IMR-90 (cell line): ENCODE measurements at regions not wholly inside any gene's neighbourhood (a gene's known extent, or its start where the extent isn't known, plus 50 kb on each side); places are given as distances from the start of the nearest gene placed in this dataset.
A peak's percentile ranks its signal among the peaks of the same experiment; 100 is the strongest.

ENCODE experiments used
- ATAC-seq: fragments of 200-7000 bp; cut with Tn5 transposase; 2 replicates; pipeline ENCODE4 v1.9.1; 2020; ENCODE audit warnings: low read depth, mild to moderate bottlenecking, moderate library complexity
- BruUV-seq: library from RNA; stranded (reverse); fragments of 400-500 nt; replicated peaks from 2 replicates; lab custom pipeline; 2021; lab: Mats Ljungman, UMichigan
- CTCF ChIA-PET: fragments of 300-600 bp; formaldehyde crosslinking; extraction: SDS; loops from one replicate; lab custom pipeline; 2021; ENCODE audit warnings: antibody characterized with exemption; lab: Yijun Ruan, JAX
- POLR2A ChIA-PET: fragments of 300-600 bp; sonication (Branson Sonifier 250); formaldehyde crosslinking; loops from one replicate; lab custom pipeline; 2022; ENCODE audit warnings: antibody characterized with exemption; ENCODE audit not compliant: unreplicated experiment; lab: Charles Lee
- DNase-seq: peaks from one replicate; pipeline ENCODE4 v3.0.0; 2013
- H2AFZ ChIP-seq: replicated peaks from 2 replicates; pipeline ENCODE3; 2013; ENCODE audit warnings: low read length, mild to moderate bottlenecking; ENCODE audit not compliant: poor library complexity
- H2AK5ac ChIP-seq: 2 replicates; pipeline ENCODE4 v1.6.1; 2013; ENCODE audit warnings: low read depth, low read length, inconsistent platforms
- H2AK9ac ChIP-seq: replicated peaks from 2 replicates; pipeline ENCODE3; 2013; ENCODE audit warnings: mild to moderate bottlenecking, low read depth, low read length, moderate library complexity; ENCODE audit not compliant: poor library complexity
- H2BK120ac ChIP-seq: 2 replicates; pipeline ENCODE4 v1.6.1; 2013; ENCODE audit warnings: low read depth, low read length, inconsistent platforms
- H2BK15ac ChIP-seq: 3 replicates; pipeline ENCODE4 v1.6.1; 2013; ENCODE audit warnings: low read depth, low read length, inconsistent platforms
- H2BK20ac ChIP-seq: 2 replicates; pipeline ENCODE4 v1.6.1; 2013; ENCODE audit warnings: low read depth, mild to moderate bottlenecking, inconsistent platforms, low read length, moderate library complexity
- H2BK5ac ChIP-seq: 2 replicates; pipeline ENCODE4 v1.6.1; 2013; ENCODE audit warnings: mild to moderate bottlenecking, low read depth, low read length, inconsistent platforms; ENCODE audit not compliant: poor library complexity, severe bottlenecking
- H3K14ac ChIP-seq: replicated peaks from 2 replicates; pipeline ENCODE4 v1.6.1; 2013; ENCODE audit warnings: low read depth, low read length, inconsistent platforms
- H3K18ac ChIP-seq: 2 replicates; pipeline ENCODE4 v1.6.1; 2013; ENCODE audit warnings: low read depth, low read length, control low read depth
- H3K23ac ChIP-seq: 2 replicates; pipeline ENCODE4 v1.6.1; 2013; ENCODE audit warnings: low read depth, low read length, inconsistent platforms
- H3K27ac ChIP-seq: 2 replicates; pipeline ENCODE4 v1.5.1; 2013; ENCODE audit warnings: mild to moderate bottlenecking, control low read depth, low read length; ENCODE audit not compliant: insufficient read depth
- H3K27me3 ChIP-seq: 2 replicates; pipeline ENCODE4 v1.6.1; 2013; ENCODE audit warnings: low read length; ENCODE audit not compliant: control insufficient read depth, insufficient read depth
- H3K36me3 ChIP-seq: 2 replicates; pipeline ENCODE4 v1.6.1; 2013; ENCODE audit warnings: low read length, mixed read lengths; ENCODE audit not compliant: control insufficient read depth, insufficient read depth
- H3K4ac ChIP-seq: 2 replicates; pipeline ENCODE4 v1.6.1; 2013; ENCODE audit warnings: low read depth, low read length, inconsistent platforms
- H3K4me1 ChIP-seq: 2 replicates; pipeline ENCODE4 v1.6.1; 2013; ENCODE audit warnings: low read length, mixed read lengths; ENCODE audit not compliant: control insufficient read depth, insufficient read depth
- H3K4me2 ChIP-seq: 2 replicates; pipeline ENCODE4 v1.6.1; 2013; ENCODE audit warnings: low read depth, mild to moderate bottlenecking, control low read depth, low read length, moderate library complexity
- H3K4me3 ChIP-seq: 2 replicates; pipeline ENCODE4 v1.5.1; 2013; ENCODE audit warnings: low read depth, mild to moderate bottlenecking, control low read depth, low read length, moderate library complexity; ENCODE audit not compliant: insufficient read depth
- H3K56ac ChIP-seq: 2 replicates; pipeline ENCODE4 v1.6.1; 2013; ENCODE audit warnings: low read length, inconsistent platforms; ENCODE audit not compliant: insufficient read depth; ENCODE audit errors: extremely low read depth
- H3K79me1 ChIP-seq, 2 experiments: 2 replicates each; pipeline ENCODE4 v1.6.1; 2013; ENCODE audit warnings: low read length in 2 of 2, inconsistent platforms in 1 of 2, low read depth in 1 of 2
- H3K9ac ChIP-seq: 2 replicates; pipeline ENCODE4 v1.6.1; 2013; ENCODE audit warnings: low read depth, low read length, control low read depth
- H3K9me1 ChIP-seq: 2 replicates; pipeline ENCODE4 v1.6.1; 2013; ENCODE audit warnings: low read length, inconsistent platforms; ENCODE audit not compliant: insufficient read depth
- H3K9me3 ChIP-seq: 2 replicates; pipeline ENCODE4 v1.6.1; 2013; ENCODE audit warnings: low read length; ENCODE audit not compliant: control insufficient read depth, insufficient read depth
- H4K20me1 ChIP-seq: 2 replicates; pipeline ENCODE4 v1.6.1; 2013; ENCODE audit warnings: low read length, inconsistent platforms; ENCODE audit not compliant: insufficient read depth
- H4K5ac ChIP-seq: 2 replicates; pipeline ENCODE4 v1.6.1; 2013; ENCODE audit warnings: mild to moderate bottlenecking, low read depth, low read length, control low read depth
- H4K8ac ChIP-seq, 2 experiments: 2 replicates each; pipeline ENCODE4 v1.6.1; 2013; ENCODE audit warnings: low read depth in 2 of 2, low read length in 2 of 2, control low read depth in 1 of 2, inconsistent platforms in 1 of 2
- H4K91ac ChIP-seq: 2 replicates; pipeline ENCODE4 v1.6.1; 2013; ENCODE audit warnings: low read depth, low read length, inconsistent platforms; ENCODE audit not compliant: insufficient read depth
- BHLHE40 ChIP-seq: fragments of 150-350 bp; IDR thresholded peaks from 2 replicates; pipeline ENCODE4 v1.6.1; 2016; ENCODE audit warnings: mild to moderate bottlenecking, low read depth, low read length
- CEBPB ChIP-seq: IDR thresholded peaks from 2 replicates; pipeline ENCODE4 v1.6.1; 2012; ENCODE audit warnings: low read depth, low read length, improper control_type of control experiment
- CHD1 ChIP-seq: IDR thresholded peaks from 2 replicates; pipeline ENCODE4 v1.6.1; 2012; ENCODE audit warnings: low read depth, low read length, improper control_type of control experiment
- FOS ChIP-seq: fragments of 150-350 bp; IDR thresholded peaks from 2 replicates; pipeline ENCODE4 v1.6.1; 2016; ENCODE audit warnings: low read depth, low read length
- MAFK ChIP-seq: IDR thresholded peaks from 2 replicates; pipeline ENCODE4 v1.6.1; 2012; ENCODE audit warnings: low read depth, low read length, improper control_type of control experiment
- MAZ ChIP-seq: IDR thresholded peaks from 2 replicates; pipeline ENCODE4 v1.6.1; 2012; ENCODE audit warnings: low read depth, mild to moderate bottlenecking, low read length, improper control_type of control experiment, moderate library complexity, borderline replicate concordance
- MXI1 ChIP-seq: IDR thresholded peaks from 2 replicates; pipeline ENCODE4 v1.6.1; 2012; ENCODE audit warnings: low read depth, mild to moderate bottlenecking, low read length, moderate library complexity, borderline replicate concordance
- NFE2L2 ChIP-seq: fragments of 150-350 bp; IDR thresholded peaks from 2 replicates; pipeline ENCODE4 v1.6.1; 2016; ENCODE audit warnings: low read depth, mild to moderate bottlenecking, low read length
- POLR2A ChIP-seq: IDR thresholded peaks from 2 replicates; pipeline ENCODE4 v1.6.1; 2012; ENCODE audit warnings: mild to moderate bottlenecking, low read depth, low read length
- RAD21 ChIP-seq: IDR thresholded peaks from 2 replicates; pipeline ENCODE4 v1.6.1; 2012; ENCODE audit warnings: low read length, improper control_type of control experiment
- RCOR1 ChIP-seq: IDR thresholded peaks from 2 replicates; pipeline ENCODE4 v1.6.1; 2012; ENCODE audit warnings: mild to moderate bottlenecking, low read length, improper control_type of control experiment; ENCODE audit not compliant: insufficient replicate concordance
- RFX5 ChIP-seq: IDR thresholded peaks from 2 replicates; pipeline ENCODE4 v1.8.0; 2012; ENCODE audit warnings: low read depth, mild to moderate bottlenecking, low read length, moderate library complexity
- SMC3 ChIP-seq: fragments of 150-350 bp; IDR thresholded peaks from 2 replicates; pipeline ENCODE4 v1.6.1; 2016; ENCODE audit warnings: low read depth, mild to moderate bottlenecking, antibody characterized with exemption, low read length, moderate library complexity
- WGBS, 2 experiments: methylation state at CpG; one replicate each; pipeline versions ENCODE4 v1.1.5 to v1.1.7; 2013; ENCODE audit warnings: missing lambda C conversion rate in 2 of 2; ENCODE audit not compliant: insufficient read length in 1 of 2; ENCODE audit errors: extremely low coverage in 2 of 2; 5-methylcytosine and 5-hydroxymethylcytosine counted together
- dilution Hi-C: fragments of 300-500 bp; cut with HindIII; formaldehyde crosslinking; loops from one replicate; pipeline ENCODE4 v1.14.3; 2018; ENCODE audit warnings: low sequenced_read_pairs; ENCODE audit not compliant: unreplicated experiment
- in situ Hi-C: fragments of 300-500 bp; cut with MboI; formaldehyde crosslinking; loops from 3 replicates; pipeline ENCODE4 v1.14.3; 2019; ENCODE audit warnings: low sequenced_read_pairs, inconsistent platforms, mixed read lengths
- intact Hi-C: fragments of 100-400 bp; cut with micrococcal nuclease; formaldehyde crosslinking; loops from 2 replicates; pipeline ENCODE4 v1.10.0; 2022
- TF ChIP-seq, protein P1 (sequence below): fragments of 150-350 bp; IDR thresholded peaks from 2 replicates; pipeline ENCODE4 v1.6.1; 2016; ENCODE audit warnings: low read depth, mild to moderate bottlenecking, low read length, moderate library complexity, borderline replicate concordance
- TF ChIP-seq, protein P2 (sequence below): fragments of 150-350 bp; IDR thresholded peaks from 2 replicates; pipeline ENCODE4 v1.6.1; 2017; ENCODE audit warnings: mild to moderate bottlenecking, antibody characterized with exemption, low read length, low read depth
- TF ChIP-seq, protein P3 (sequence below): conservative IDR thresholded peaks from 2 replicates; pipeline ENCODE4 v1.5.1; 2012; ENCODE audit warnings: mild to moderate bottlenecking, low read depth, low read length, improper control_type of control experiment

DNA sequence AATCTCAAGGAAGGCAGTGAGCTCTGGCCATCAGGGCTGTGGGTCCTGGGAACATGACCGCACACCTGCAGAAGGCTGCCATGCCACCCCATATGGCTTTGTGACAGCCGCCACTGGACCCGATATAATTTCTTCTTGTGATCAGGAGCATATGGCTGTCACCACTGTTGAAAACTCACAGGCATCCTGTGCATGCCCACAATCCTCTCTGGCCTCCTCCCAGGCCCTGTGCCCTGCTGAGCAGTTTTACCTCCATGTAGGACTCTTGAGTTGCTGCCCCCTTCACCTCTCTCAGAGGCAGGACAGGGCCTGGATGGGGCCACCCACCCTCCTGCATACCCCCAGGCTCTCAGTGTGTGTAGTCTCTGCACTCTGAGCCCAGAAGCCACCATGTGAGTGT, 391.9 kb upstream of the AKR1E2 start:
- Histone ChIP-seq H3K9me3 (no peaks in the 10 kb centered on the region), H2BK20ac (peak overlapping the region; percentile 51), H2BK15ac (no peak overlapping the region; the same call in 2 of the 3 replicates), H3K9ac (no peak overlapping the region), H3K9me1 (peaks cover 5% of the 10 kb centered on the region), H3K4me1 (peaks cover 12% of the 10 kb centered on the region), H2AK5ac (peak overlapping the region; percentile 6; the same call in 1 of the 2 replicates), H2AK9ac (no peak overlapping the region), H3K4me2 (no peak overlapping the region), H3K18ac (peak overlapping the region; percentile 38), H4K91ac (peak overlapping the region; percentile 34; the same call in 1 of the 2 replicates), H3K4ac (no peak overlapping the region), H4K20me1 (no peaks in the 10 kb centered on the region), H3K27me3 (no peaks in the 10 kb centered on the region), H3K14ac (peak overlapping the region; percentile 67; the same call in 1 of the 2 replicates), H3K23ac (no peak overlapping the region), H3K79me1 (no peaks in the 10 kb centered on the region), H4K8ac (no peak overlapping the region), H2BK5ac (no peak overlapping the region), H2BK120ac (peak overlapping the region; percentile 12), H3K56ac (no peak overlapping the region), H4K5ac (no peak overlapping the region), H3K27ac (no peak overlapping the region; the same call in 1 of the 2 replicates), H3K36me3 (no peaks in the 10 kb centered on the region), H2AFZ (peak overlapping the region; percentile 40), H3K4me3 (no peak overlapping the region)
- CTCF ChIA-PET = interaction anchor here (1.0 kb wide), 1 partner anchor 9 kb away, joined by 3 read pairs; no protein-coding TSS in a partner anchor
- no TSS peak for BruUV-seq
- dilution Hi-C loops = no loop called here
- intact Hi-C loops = no loop called here
- in situ Hi-C loops = no loop called here
- 96% methylated on average over 3 of the region's 3 CpGs; no CpG with 5 or more reads in 1 of the 2 experiments for WGBS, 2 experiments
- ATAC-seq (no peak), DNase-seq (no peak)
- TF ChIP-seq, protein P1, sequence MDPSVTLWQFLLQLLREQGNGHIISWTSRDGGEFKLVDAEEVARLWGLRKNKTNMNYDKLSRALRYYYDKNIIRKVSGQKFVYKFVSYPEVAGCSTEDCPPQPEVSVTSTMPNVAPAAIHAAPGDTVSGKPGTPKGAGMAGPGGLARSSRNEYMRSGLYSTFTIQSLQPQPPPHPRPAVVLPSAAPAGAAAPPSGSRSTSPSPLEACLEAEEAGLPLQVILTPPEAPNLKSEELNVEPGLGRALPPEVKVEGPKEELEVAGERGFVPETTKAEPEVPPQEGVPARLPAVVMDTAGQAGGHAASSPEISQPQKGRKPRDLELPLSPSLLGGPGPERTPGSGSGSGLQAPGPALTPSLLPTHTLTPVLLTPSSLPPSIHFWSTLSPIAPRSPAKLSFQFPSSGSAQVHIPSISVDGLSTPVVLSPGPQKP = no peak
- TF ChIP-seq CEBPB (no peak), CHD1 (no peak), BHLHE40 (no peak), NFE2L2 (no peak), FOS (no peak), SMC3 (no peak), RFX5 (no peak), POLR2A (no peak), RAD21 (no peak), MAFK (no peak), RCOR1 (no peak), MXI1 (no peak), MAZ (no peak)
- TF ChIP-seq, protein P2, sequence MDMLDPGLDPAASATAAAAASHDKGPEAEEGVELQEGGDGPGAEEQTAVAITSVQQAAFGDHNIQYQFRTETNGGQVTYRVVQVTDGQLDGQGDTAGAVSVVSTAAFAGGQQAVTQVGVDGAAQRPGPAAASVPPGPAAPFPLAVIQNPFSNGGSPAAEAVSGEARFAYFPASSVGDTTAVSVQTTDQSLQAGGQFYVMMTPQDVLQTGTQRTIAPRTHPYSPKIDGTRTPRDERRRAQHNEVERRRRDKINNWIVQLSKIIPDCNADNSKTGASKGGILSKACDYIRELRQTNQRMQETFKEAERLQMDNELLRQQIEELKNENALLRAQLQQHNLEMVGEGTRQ = no peak
- TF ChIP-seq, protein P3, sequence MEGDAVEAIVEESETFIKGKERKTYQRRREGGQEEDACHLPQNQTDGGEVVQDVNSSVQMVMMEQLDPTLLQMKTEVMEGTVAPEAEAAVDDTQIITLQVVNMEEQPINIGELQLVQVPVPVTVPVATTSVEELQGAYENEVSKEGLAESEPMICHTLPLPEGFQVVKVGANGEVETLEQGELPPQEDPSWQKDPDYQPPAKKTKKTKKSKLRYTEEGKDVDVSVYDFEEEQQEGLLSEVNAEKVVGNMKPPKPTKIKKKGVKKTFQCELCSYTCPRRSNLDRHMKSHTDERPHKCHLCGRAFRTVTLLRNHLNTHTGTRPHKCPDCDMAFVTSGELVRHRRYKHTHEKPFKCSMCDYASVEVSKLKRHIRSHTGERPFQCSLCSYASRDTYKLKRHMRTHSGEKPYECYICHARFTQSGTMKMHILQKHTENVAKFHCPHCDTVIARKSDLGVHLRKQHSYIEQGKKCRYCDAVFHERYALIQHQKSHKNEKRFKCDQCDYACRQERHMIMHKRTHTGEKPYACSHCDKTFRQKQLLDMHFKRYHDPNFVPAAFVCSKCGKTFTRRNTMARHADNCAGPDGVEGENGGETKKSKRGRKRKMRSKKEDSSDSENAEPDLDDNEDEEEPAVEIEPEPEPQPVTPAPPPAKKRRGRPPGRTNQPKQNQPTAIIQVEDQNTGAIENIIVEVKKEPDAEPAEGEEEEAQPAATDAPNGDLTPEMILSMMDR = no peak
- POLR2A ChIA-PET = no interaction called here
